ENCODE measurements at regions not wholly inside any gene's neighbourhood (a gene's known extent, or its start where the extent isn't known, plus 50 kb on each side); places are given as distances from the start of the nearest gene placed in this dataset.

DNA sequence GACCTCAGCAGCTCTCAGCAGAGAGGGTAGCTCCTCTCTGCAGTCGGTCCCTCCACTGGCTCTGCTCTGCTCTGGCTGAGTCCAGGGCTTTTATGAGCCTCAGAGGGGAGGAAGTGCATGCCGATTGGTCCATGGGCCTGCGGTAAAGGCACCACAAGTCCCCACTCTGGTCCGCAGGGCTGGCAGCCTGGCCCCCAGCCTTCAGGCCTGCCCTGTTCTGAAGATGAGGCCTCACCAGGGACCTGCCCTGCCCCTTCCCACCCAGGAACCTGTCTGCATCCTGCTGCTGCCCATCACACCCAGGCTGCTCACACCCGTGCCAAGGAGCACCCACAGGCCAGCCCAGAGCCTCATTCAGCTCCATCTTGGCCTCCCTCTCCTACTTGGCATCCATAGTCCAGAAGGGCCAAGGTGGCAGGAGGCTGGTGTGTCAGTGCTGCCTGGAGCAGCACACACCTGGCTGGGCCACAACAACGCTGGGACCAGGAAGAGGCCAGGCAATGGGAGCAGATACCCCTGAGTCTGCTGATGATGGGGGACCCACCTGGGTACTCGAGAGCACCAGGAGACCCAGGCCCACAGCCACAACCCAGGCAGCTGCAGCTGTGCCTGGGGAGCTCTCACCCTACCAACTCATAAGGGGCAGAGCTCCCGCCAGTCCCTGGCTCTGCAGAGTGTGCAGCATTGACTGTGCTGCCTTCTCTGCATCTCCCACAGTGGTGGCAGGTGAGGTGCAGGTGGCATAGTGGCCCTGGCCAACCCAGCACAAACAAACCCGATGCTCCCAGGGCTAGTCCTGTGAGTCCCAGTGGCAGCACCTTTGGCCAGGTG lies 191.9 kb upstream of the NUDT6 start:
- in situ Hi-C loops (cut with HindIII; ENCODE audit: low pct_unique_long_range_greater_than_20kb, low sequenced_read_pairs), result no loop called here

DNA sequence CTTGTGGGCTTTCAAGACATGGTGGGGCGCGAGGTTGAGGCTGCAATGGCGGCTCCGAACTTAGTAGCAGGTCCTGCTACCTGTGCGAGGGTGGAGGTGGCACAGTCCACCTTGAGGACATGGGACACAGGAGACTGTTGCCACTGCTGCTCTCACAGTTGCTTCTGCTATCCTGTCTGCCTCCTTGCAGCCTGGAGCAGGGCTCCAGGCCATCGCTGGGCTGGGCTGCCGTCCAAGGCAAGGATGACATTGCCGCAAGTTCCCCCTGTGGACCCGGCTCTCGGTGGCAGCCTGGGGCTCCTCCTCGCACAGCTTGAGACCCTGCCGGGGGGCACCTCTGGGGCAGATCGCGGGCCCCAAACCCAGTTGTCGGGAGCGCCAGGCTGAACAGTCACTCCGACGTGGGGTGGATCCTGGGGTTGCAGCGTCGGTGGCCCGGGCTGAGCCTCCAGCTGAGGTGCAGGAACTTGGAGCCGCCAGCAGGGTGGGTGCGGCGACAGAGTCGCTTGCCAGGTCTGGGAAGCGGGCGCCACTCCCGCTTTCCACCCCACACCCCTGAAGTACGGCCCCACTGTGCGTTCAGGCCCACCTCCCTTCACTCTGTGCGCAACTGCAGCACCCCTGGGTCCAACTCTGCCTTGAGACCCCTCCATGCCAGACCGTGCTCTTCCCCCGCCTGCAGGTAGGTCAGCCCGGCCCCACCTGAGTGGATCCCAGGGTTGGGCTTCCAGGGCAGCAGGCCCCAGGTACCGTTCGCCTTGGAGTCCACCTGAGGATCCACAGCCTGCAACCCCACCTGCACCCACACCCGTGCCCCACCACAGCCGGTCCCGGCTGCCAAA lies 192.7 kb upstream of the NUDT6 start:
- in situ Hi-C loops (cut with HindIII; ENCODE audit: low pct_unique_long_range_greater_than_20kb, low sequenced_read_pairs), result no loop called here

More for the DNA sequence above, 191.9 kb upstream of the NUDT6 start:
- DNase-seq (ENCODE audit: low read depth, low spot score), result no peak

DNA sequence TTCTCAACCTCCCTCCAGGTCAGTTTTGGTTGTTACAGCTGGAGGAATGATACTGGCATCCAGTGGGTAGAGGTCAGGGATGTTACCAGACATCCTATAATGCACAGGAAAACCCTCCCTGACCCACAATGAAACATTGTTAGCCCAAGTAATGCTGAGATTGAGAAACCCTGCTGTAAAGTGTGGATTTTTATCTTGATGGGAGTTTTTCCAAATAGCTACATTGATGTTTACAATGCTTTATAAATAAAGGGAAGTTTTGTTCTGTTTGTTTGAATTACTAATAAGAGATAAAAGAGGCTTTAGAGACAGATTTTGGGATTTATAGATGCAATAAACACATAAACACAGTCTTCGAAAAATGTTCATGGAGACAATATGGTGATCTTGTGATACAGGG lies 194.0 kb upstream of the NUDT6 start:
- in situ Hi-C loops (cut with HindIII; ENCODE audit: low pct_unique_long_range_greater_than_20kb, low sequenced_read_pairs), result no loop called here
- peak; percentile 63 for DNase-seq (ENCODE audit: low read depth, low spot score)

More for the DNA sequence above, 192.7 kb upstream of the NUDT6 start:
- DNase-seq (ENCODE audit: low read depth, low spot score), result no peak

DNA sequence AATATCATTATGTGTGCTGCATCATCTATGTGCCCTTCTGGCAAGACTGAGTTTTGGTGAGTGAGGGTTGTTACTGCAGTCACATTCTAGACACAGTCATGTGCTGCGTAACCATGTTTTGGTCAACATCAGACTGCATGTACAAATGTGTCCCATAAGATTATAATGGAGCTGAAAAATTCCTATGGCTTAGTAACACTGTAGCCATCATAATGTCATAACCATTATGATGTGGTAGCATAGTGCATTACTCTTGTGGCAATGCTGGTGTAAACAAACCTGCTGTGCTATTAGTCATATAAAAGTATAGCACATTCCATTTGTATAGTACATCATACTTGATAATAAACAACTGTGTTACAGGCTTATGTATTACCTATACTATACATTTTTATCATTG lies 198.1 kb upstream of the NUDT6 start:
- no peak for DNase-seq (ENCODE audit: low read depth, low spot score)

DNA sequence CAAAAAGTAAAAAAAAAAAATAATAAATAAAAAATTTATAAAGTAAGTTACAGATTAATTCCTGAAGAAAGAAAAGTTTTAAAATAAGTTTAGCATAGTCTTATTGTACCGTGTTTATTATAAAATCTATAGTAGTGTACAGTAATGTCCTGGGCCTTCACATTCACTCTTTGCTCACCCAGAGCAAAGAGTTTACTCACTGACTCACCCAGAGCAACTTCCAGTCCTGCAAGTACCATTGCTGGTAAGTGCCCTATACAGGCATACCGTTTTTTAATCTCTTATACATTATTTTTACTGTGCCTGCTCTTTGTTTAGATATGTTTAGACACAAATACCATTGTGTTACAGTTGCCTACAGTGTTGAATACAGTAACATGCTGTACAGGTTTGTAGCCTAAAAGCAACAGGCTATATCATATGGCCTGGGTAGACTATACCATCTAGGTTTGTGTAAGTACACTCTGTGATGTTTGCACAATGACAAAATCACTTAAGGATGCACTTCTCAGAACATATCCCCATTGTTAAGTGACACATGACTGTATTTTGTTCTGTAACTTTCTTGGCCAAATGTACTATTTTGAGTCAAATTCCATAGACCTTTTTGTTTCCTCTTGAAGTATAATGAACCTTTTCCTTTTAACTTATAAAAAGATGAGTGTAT lies 199.0 kb upstream of the NUDT6 start:
- in situ Hi-C loops (cut with HindIII; ENCODE audit: low pct_unique_long_range_greater_than_20kb, low sequenced_read_pairs), result no loop called here
- no peak for DNase-seq (ENCODE audit: low read depth, low spot score)

More for the DNA sequence above, 198.1 kb upstream of the NUDT6 start:
- in situ Hi-C loops (cut with HindIII; ENCODE audit: low pct_unique_long_range_greater_than_20kb, low sequenced_read_pairs), result no loop called here

DNA sequence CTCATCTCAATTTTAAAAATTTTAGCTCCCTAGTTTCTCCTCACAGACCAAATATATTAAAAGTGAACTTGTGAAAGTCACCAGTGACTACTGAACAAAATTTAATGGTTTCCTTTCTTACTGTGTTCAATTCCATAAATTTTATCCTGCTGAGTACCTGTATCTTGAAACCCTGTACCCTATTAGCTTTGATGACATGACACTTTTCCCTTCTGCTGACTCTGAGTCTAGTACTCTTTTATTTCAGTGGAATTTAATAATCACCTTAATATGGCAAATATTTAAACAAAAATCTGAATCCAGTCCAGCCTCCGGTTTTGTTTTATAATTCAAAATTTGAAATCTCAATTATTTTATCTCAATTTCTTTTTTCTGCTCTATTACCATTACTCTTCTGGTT lies 203.1 kb upstream of the NUDT6 start:
- in situ Hi-C loops (cut with HindIII; ENCODE audit: low pct_unique_long_range_greater_than_20kb, low sequenced_read_pairs), result no loop called here
- no peak for DNase-seq (ENCODE audit: low read depth, low spot score)

DNA sequence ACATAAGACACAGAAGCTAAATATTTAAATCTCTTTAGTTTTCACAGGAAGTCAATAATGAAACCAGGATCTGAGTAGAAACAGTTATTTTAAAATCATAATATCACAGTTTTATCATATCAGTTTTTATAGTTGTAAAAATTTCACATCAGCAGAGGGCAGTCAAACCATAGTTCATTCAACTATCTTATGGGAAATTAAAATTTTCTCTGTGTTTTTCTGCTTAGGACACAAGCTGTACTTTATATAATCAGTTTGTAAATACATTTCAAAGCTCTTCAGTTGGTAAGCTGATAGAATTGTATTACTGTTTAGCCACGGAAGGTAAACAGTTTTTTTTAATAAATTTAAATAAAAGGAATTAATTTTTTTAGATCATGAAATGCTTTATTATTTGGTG lies 204.8 kb upstream of the NUDT6 start:
- peak; percentile 25 for DNase-seq (ENCODE audit: low read depth, low spot score)
- in situ Hi-C loops (cut with HindIII; ENCODE audit: low pct_unique_long_range_greater_than_20kb, low sequenced_read_pairs), result no loop called here

DNA sequence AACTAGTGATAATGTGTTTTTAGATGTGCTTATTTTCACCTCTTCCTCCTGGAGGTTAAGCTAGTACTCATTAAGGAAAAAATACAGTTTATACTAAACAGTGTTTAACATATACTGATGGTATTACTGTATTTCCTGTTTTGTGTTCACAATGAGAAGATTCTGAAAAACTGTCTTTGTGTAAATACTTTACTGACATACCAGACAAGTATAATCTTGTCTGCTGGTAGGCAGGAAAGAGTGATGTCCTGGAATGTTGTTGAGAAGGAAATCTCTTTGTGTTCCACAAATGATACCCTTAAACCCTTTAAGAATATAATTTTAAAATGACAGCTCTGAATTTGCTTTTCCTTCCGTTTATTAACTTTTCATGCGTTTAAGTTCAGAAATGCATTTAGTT lies 205.5 kb upstream of the NUDT6 start:
- in situ Hi-C loops (cut with HindIII; ENCODE audit: low pct_unique_long_range_greater_than_20kb, low sequenced_read_pairs), result no loop called here
- DNase-seq (ENCODE audit: low read depth, low spot score), result no peak

DNA sequence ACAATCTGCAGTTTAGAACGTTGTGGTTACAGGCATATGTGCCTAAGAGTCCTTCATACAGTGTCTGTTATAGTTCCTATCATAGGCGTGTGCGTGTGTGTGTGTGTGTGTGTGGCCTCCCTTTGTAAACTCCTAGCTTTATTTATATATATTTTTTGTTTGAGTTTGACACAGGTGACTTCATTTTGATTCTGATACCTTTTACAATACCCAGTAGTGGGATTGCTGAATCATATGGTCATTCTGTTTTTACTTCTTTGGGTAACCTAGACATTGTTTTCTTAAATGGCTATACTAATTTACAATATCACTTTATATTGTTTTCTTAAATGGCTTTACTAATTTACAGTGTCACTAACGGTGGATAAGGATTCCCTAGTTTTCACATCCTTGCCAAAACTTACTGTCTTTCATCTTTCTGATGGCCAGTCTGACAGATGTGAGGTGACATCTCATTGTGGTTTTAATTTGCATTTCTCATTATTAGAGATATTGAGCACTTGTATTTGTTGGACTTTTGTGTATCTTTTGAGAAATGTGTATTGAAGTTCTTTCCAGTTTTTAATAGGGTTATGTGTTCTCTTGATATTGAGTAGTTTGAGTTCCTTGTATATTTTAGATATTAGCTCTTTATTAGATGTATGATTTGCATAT lies 211.1 kb upstream of the NUDT6 start:
- DNase-seq (ENCODE audit: low read depth, low spot score), result no peak
- in situ Hi-C loops (cut with HindIII; ENCODE audit: low pct_unique_long_range_greater_than_20kb, low sequenced_read_pairs), result no loop called here

DNA sequence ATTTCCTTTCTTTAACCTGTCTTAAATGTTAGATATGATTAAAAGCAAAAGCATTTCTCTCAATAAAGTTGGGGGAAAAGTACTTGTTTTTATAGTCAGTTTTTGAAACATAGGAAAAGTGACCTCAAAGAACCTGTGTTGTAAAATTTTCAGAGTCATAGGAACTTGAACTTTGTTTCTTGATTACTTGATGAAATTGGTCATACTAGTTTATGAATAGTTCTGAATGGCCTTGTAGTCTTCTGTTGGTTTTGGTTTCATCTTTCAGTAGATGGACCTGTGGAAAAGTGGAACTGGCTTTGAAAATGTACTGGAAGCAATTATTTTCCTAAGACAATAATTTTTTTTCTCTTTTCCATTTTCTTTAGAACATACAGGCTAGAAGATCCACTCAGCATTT lies 222.2 kb upstream of the NUDT6 start:
- DNase-seq (ENCODE audit: low read depth, low spot score), result no peak
- in situ Hi-C loops (cut with HindIII; ENCODE audit: low pct_unique_long_range_greater_than_20kb, low sequenced_read_pairs), result no loop called here

DNA sequence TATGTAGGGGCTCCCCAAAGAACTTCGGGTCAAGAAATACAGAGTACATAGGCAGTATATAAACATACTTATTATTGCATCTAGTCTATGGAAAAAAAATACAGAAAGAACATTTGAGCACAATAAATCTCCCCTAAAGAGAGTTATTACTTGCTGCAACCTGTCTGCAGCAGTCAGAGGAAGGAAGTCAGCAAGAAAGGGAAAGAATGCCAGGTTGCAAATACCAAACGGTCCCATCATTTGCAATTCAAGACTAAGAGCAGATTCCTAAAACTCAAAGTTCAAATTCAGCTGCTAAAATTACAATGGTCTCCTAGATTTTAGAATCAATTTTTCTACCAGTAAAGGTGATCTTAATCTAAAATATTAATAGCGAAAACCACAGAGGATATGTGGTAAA lies 236.2 kb upstream of the NUDT6 start:
- no peak for DNase-seq (ENCODE audit: low read depth, low spot score)
- in situ Hi-C loops (cut with HindIII; ENCODE audit: low pct_unique_long_range_greater_than_20kb, low sequenced_read_pairs), result no loop called here

DNA sequence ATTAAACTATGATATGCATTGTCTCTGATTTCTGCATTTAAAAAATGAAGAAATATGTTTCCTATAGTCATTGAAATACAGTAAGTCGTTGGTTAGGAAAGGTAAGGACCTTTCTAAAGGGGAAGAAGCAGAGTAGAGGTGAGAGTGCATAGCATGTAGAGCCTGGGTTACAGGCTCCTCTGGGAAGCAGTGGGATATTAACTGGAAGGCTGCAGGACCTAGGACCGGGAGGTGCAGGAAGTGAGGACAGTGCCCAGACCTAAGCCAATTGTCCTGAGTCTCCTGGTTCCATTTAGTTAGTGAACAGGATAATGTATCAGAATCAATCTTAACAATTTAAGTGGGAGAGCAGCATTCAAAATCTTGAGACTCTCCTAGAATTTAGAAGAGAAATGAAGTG lies 237.1 kb upstream of the NUDT6 start:
- DNase-seq (ENCODE audit: low read depth, low spot score), result no peak
- in situ Hi-C loops (cut with HindIII; ENCODE audit: low pct_unique_long_range_greater_than_20kb, low sequenced_read_pairs), result no loop called here

DNA sequence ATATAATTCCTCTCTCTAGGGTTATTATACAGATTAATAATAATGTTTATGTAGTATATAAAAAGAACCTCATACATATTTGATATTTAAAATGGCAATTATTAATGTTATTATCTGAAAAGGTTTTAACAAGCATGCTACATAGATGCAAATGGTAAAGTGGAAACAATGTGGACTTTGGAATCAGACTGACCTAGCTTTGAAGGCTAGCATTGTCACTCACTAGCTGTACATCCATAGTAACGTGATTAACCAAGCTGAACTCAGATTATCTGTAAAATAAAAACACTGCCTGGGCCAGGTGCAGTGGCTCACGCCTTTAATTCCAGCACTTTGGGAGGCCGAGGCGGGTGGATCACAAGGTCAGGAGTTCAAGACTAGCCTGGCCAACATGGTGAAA lies 233.7 kb upstream of the SPRY1 start:
- in situ Hi-C loops (cut with HindIII; ENCODE audit: low pct_unique_long_range_greater_than_20kb, low sequenced_read_pairs), result no loop called here
- DNase-seq (ENCODE audit: low read depth, low spot score), result no peak

DNA sequence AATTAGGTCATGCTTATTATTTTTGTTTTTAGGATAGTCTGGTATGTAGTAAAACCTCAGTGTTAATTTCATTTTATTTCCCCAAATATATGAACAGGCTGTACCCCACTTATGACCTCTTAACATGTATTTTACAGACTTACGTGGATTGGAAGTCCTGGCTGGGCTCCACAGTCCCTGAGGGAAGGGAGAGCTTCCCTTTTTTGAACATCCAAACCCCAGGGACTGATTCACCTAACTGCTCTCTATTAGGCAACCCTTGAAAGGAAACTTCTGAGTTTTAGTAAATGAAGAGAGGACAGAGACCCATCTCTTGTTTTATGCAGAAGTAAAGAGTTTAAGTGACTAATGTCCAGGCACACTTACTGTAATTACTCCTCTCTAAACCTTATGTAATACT lies 233.1 kb upstream of the SPRY1 start:
- no peak for DNase-seq (ENCODE audit: low read depth, low spot score)
- in situ Hi-C loops (cut with HindIII; ENCODE audit: low pct_unique_long_range_greater_than_20kb, low sequenced_read_pairs), result no loop called here

DNA sequence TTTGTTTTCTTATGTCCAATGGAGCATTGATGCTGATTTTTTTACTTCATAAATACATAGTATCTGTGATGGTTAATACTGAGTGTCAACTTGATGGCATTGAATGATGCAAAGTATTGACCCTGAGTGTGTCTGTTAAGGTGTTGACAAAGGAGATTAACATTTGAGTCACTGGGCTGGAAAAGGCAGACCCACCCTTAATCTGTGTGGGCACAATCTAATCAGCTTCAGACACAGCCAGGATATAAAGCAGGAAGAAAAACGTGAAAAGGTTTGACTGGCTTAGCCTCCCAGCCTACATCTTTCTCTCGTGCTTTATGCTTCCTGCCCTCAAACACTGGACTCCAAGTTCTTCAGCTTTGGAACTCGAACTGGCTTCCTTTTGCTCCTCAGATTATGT lies 230.6 kb upstream of the SPRY1 start:
- no peak for DNase-seq (ENCODE audit: low read depth, low spot score)

DNA sequence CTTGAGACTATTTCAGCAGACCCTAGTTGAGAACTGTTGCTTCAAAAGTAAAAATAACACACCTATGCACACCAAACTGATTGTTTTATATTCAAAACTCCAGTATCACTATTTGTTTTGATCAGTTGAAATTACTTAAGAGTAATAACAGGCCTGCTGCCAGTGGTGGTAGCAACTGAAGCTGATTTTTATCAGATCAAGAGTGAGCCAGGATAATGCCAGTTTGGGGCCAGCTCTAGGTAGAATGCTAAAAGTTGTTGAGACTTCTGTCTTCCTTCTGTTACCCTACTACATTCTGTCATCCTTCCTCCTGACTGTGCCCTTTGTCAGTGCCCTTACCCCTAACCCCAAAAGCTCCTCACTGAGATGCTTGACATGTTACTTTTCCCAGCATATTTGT lies 228.7 kb upstream of the SPRY1 start:
- DNase-seq (ENCODE audit: low read depth, low spot score), result no peak
- in situ Hi-C loops (cut with HindIII; ENCODE audit: low pct_unique_long_range_greater_than_20kb, low sequenced_read_pairs), result no loop called here

More for the DNA sequence above, 230.6 kb upstream of the SPRY1 start:
- in situ Hi-C loops (cut with HindIII; ENCODE audit: low pct_unique_long_range_greater_than_20kb, low sequenced_read_pairs), result no loop called here

DNA sequence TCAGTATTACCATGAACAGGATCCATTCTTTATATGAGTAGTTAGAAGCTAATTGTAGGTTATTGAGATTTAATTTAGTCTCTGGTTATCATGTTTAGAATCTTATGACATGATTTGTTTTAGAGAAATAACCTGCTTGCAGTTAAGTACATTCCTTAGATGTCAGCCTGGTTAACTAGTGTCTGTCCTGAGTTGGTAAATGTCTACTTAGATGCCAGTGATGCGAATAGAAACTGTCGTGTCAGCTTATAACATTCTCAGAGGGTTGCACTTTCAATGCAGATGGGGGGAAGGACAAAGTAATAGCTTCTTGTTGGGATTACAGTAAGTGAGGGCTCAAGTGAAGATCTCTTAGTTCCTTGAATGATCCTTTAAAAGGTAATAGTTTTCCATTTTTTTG lies 227.8 kb upstream of the SPRY1 start:
- in situ Hi-C loops (cut with HindIII; ENCODE audit: low pct_unique_long_range_greater_than_20kb, low sequenced_read_pairs), result no loop called here
- no peak for DNase-seq (ENCODE audit: low read depth, low spot score)

DNA sequence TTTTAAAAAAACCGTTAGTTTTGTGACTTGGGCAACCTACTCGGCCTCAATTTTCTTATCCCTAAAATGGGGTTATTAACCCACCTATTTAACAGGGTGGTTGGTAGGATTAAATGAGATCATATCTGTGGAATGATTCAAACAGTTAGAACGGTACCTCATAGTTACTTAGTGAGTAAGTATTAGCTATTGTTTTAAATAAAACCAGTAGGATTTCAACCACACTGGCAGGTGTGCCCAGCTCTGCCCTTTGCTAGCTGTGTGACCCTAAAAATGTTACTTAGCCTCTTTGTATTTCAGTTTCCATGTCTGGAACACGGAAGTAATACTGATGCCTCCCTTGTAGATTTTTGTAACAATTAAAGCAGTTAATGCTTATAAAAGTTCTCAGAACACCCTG lies 225.8 kb upstream of the SPRY1 start:
- DNase-seq (ENCODE audit: low read depth, low spot score), result no peak
- in situ Hi-C loops (cut with HindIII; ENCODE audit: low pct_unique_long_range_greater_than_20kb, low sequenced_read_pairs), result no loop called here
